PC-9 (cell line): ENCODE measurements at regions not wholly inside any gene's neighbourhood (a gene's known extent, or its start where the extent isn't known, plus 50 kb on each side); places are given as distances from the start of the nearest gene placed in this dataset.
"Not testable (repeated sequence)": the region's sequence is repeated elsewhere in the genome, so short reads cannot be mapped to it uniquely, and the experiment has no call there.

Source experiments
- BruUV-seq: library from RNA; stranded (reverse); fragments of 400-500 nt; replicated peaks from 2 replicates; lab custom pipeline; 2021; lab: Mats Ljungman, UMichigan
- CTCF ChIA-PET: fragments of 300-600 bp; sonication (Branson Sonifier 250); formaldehyde crosslinking; loops from one replicate; lab custom pipeline; 2022; ENCODE audit warnings: antibody characterized with exemption; lab: Charles Lee
- POLR2A ChIA-PET: fragments of 300-600 bp; sonication (Branson Sonifier 250); formaldehyde crosslinking; loops from one replicate; lab custom pipeline; 2022; ENCODE audit warnings: antibody characterized with exemption; ENCODE audit not compliant: unreplicated experiment; lab: Charles Lee
- DNase-seq, 2 experiments: peaks; one replicate each; pipeline versions ENCODE4 v3.0.0 to v3.0.0-alpha.2; 2015 to 2022; ENCODE audit warnings: mixed read lengths in 1 of 2
- H2AFZ ChIP-seq: fragments of 200-600 bp; sonication (generic); 2 replicates; pipeline ENCODE4 v1.8.1; 2017; ENCODE audit warnings: antibody characterized with exemption
- H3F3A ChIP-seq: fragments of 200-600 bp; sonication (generic); 2 replicates; pipeline ENCODE4 v1.8.1; 2017; ENCODE audit warnings: antibody characterized with exemption, mild to moderate bottlenecking, low read depth; ENCODE audit not compliant: insufficient read depth
- H3K27ac ChIP-seq: fragments of 200-600 bp; sonication (generic); 2 replicates; pipeline ENCODE4 v1.6.1; 2016; ENCODE audit warnings: mixed run types
- H3K27me3 ChIP-seq: fragments of 200-600 bp; sonication (generic); 2 replicates; pipeline ENCODE4 v1.6.1; 2016; ENCODE audit warnings: low read depth, mixed run types; ENCODE audit not compliant: insufficient read depth
- H3K36me3 ChIP-seq: fragments of 200-600 bp; sonication (generic); 2 replicates; pipeline ENCODE4 v1.6.1; 2016; ENCODE audit warnings: low read depth, mixed run types
- H3K4me1 ChIP-seq: fragments of 200-600 bp; sonication (generic); replicated peaks from 2 replicates; pipeline ENCODE4 v1.6.1; 2016; ENCODE audit warnings: mixed run types; ENCODE audit not compliant: insufficient read depth
- H3K4me2 ChIP-seq: fragments of 200-600 bp; sonication (generic); 2 replicates; pipeline ENCODE4 v1.6.1; 2017; ENCODE audit warnings: mixed run types
- H3K4me3 ChIP-seq: fragments of 200-600 bp; sonication (generic); 2 replicates; pipeline ENCODE4 v1.6.1; 2016; ENCODE audit warnings: mixed run types
- H3K79me2 ChIP-seq: fragments of 200-600 bp; sonication (generic); 2 replicates; pipeline ENCODE4 v1.6.1; 2017; ENCODE audit warnings: low read depth, mixed run types
- H3K9me2 ChIP-seq: fragments of 200-600 bp; sonication (generic); 2 replicates; pipeline ENCODE4 v1.8.1; 2017; ENCODE audit warnings: mild to moderate bottlenecking; ENCODE audit not compliant: insufficient read depth
- H3K9me3 ChIP-seq: fragments of 200-600 bp; sonication (generic); 2 replicates; pipeline ENCODE4 v1.8.1; 2016; ENCODE audit warnings: low read depth; ENCODE audit not compliant: insufficient read depth
- H4K20me1 ChIP-seq: fragments of 200-600 bp; sonication (generic); 2 replicates; pipeline ENCODE4 v1.8.1; 2017; ENCODE audit not compliant: insufficient read depth
- EZH2 ChIP-seq: fragments of 200-600 bp; sonication (generic); IDR thresholded peaks from 2 replicates; pipeline ENCODE4 v1.8.0; 2017; ENCODE audit warnings: antibody characterized with exemption, low read depth
- intact Hi-C: fragments of 100-400 bp; cut with micrococcal nuclease; formaldehyde crosslinking; loops from one replicate; pipeline ENCODE4 v1.10.0; 2022; ENCODE audit not compliant: unreplicated experiment
- TF ChIP-seq, protein P1 (sequence below): fragments of 200-600 bp; sonication (generic); conservative IDR thresholded peaks from 2 replicates; pipeline ENCODE4 v1.6.1; 2017; ENCODE audit warnings: mixed run types, antibody characterized with exemption, mild to moderate bottlenecking, moderate library complexity

DNA sequence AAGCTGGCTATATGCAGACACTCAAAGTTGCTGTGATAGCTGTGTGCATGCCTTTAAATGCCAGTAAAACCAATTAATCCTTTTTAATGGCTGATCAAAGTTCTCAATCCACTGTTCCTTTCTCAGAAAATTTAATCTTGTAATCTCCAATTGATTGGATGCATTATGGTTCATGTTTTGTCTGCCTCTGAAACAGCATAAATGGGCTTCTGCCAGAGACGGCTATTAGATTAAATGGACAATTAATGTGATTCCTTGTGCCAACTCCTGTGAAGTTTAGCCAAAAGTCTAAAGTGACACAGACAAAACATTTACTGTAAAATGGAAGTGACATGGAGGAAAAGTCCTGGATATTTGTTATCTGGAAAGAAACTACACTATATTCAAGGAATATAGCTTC lies 952.5 kb upstream of the FAT3 start:
- no peaks in the 10 kb centered on the region for H3K9me3 ChIP-seq
- H3K27ac ChIP-seq, result no peak overlapping the region
- H3K4me2 ChIP-seq, result no peak overlapping the region
- no peak for DNase-seq
- H3K9me2 ChIP-seq, result no peaks in the 10 kb centered on the region; the same call in 1 of the 2 replicates
- no peaks in the 10 kb centered on the region for H3K4me1 ChIP-seq
- no peak for TF ChIP-seq EZH2
- TF ChIP-seq, protein P1, sequence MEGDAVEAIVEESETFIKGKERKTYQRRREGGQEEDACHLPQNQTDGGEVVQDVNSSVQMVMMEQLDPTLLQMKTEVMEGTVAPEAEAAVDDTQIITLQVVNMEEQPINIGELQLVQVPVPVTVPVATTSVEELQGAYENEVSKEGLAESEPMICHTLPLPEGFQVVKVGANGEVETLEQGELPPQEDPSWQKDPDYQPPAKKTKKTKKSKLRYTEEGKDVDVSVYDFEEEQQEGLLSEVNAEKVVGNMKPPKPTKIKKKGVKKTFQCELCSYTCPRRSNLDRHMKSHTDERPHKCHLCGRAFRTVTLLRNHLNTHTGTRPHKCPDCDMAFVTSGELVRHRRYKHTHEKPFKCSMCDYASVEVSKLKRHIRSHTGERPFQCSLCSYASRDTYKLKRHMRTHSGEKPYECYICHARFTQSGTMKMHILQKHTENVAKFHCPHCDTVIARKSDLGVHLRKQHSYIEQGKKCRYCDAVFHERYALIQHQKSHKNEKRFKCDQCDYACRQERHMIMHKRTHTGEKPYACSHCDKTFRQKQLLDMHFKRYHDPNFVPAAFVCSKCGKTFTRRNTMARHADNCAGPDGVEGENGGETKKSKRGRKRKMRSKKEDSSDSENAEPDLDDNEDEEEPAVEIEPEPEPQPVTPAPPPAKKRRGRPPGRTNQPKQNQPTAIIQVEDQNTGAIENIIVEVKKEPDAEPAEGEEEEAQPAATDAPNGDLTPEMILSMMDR, result no peak
- no TSS peak for BruUV-seq
- H3K36me3 ChIP-seq, result no peaks in the 10 kb centered on the region
- no peak overlapping the region for H3K4me3 ChIP-seq
- H3K79me2 ChIP-seq, result no peaks in the 10 kb centered on the region
- H3F3A ChIP-seq, result no peaks in the 10 kb centered on the region
- ChIA-PET CTCF (no interaction called here), POLR2A (no interaction called here)
- intact Hi-C loops, result no loop called here
- H3K27me3 ChIP-seq, result no peaks in the 10 kb centered on the region
- no peak overlapping the region for H2AFZ ChIP-seq
- no peaks in the 10 kb centered on the region for H4K20me1 ChIP-seq

DNA sequence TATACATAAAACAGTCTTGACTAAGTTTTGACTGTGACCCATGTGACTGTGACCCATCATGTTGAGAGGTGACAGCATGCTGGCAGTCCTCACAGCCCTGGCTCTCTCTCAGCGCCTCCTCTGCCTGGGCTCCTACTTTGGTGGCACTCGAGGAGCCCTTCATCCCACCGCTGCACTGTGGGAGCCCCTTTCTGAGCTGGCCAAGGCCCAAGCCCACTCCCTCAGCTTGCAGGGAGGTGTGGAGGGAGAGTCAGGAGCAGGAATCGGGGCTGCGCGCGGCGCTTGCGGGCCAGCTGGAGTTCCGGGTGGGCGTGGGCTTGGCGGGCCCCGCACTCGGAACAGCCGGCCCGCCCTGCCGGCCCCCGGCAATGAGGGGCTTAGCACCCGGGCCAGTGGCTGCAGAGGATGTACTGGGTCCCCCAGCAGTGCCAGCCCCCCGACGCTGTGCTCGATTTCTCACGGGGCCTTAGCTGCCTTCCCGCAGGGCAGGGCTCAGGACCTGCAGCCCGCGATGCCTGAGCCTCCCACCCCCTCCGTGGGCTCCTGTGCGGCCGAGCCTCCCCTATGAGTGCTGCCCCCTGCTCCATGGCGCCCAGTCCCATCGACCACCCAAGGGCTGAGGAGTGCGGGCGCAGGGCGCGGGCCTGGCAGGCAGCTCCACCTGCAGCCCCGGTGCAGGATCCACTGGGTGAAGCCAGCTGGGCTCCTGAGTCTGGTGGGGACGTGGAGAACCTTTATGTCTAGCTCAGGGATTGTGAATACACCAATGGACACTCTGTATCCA lies 955.9 kb upstream of the FAT3 start:
- POLR2A ChIA-PET, H3K9me3 ChIP-seq, BruUV-seq: not testable (repeated sequence)

DNA sequence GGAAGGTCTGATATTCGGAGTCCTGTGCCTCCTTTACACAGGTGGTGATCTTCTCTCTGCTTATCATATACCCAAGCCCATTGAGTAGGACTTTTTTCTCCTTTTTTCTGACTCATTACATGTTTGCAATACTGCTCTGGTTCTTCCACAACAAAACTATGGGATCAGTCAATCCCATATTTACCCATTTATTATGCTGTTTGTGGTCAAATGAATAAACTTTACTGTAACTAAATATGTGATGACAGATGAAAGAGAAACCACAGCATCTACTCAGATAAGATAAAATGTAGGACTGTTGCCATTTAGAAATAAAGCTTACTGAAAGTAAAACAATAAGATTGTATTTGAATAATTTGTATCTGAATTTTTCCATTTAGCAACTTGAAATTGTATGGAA lies 958.7 kb upstream of the FAT3 start:
- CTCF ChIA-PET, result no interaction called here
- Histone ChIP-seq H3K36me3 (no peaks in the 10 kb centered on the region), H3K4me3 (no peak overlapping the region), H3K4me2 (no peak overlapping the region), H3K79me2 (no peaks in the 10 kb centered on the region), H3K4me1 (no peaks in the 10 kb centered on the region), H2AFZ (no peak overlapping the region), H3K27ac (no peak overlapping the region), H3K9me2 (no peaks in the 10 kb centered on the region), H3F3A (no peaks in the 10 kb centered on the region), H3K27me3 (no peaks in the 10 kb centered on the region), H3K9me3 (no peaks in the 10 kb centered on the region), H4K20me1 (no peaks in the 10 kb centered on the region)
- TF ChIP-seq, protein P1, result no peak
- TF ChIP-seq EZH2, result no peak
- BruUV-seq, result no TSS peak
- DNase-seq, result no peak
- POLR2A ChIA-PET, result no interaction called here
- intact Hi-C loops, result no loop called here

More for the DNA sequence above, 955.9 kb upstream of the FAT3 start:
- H3K4me1 ChIP-seq, CTCF ChIA-PET, H3K4me2 ChIP-seq, H3F3A ChIP-seq, H3K27ac ChIP-seq, H3K79me2 ChIP-seq, H4K20me1 ChIP-seq, H3K36me3 ChIP-seq, H2AFZ ChIP-seq, DNase-seq, H3K27me3 ChIP-seq, H3K9me2 ChIP-seq, intact Hi-C loops, H3K4me3 ChIP-seq: not testable (repeated sequence)

DNA sequence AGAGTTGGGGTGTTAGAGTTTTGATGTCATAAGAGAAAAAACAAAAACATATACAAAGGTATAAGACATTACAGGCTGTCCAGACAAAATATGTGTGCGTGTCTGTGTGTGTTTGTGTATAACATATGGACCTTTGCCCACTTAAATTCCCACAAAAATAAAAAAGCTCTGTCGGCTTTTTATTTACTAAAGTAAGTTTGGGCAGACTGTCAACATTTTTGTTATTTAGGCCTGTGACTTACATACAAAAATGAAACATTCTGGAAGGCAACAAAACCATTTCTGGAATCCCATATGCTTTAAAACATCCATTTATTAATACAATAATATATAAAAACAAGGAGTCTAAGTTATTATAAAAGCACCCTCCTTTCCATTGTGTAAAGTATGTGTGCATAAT lies 960.1 kb upstream of the FAT3 start:
- Histone ChIP-seq H3F3A (no peaks in the 10 kb centered on the region), H3K4me1 (no peaks in the 10 kb centered on the region), H3K9me3 (no peaks in the 10 kb centered on the region), H4K20me1 (no peaks in the 10 kb centered on the region), H3K4me2 (no peak overlapping the region), H3K4me3 (no peak overlapping the region), H2AFZ (no peak overlapping the region), H3K27ac (no peak overlapping the region), H3K27me3 (no peaks in the 10 kb centered on the region), H3K79me2 (no peaks in the 10 kb centered on the region), H3K9me2 (no peaks in the 10 kb centered on the region), H3K36me3 (no peaks in the 10 kb centered on the region)
- BruUV-seq, result no TSS peak
- no peak for TF ChIP-seq EZH2
- TF ChIP-seq, protein P1, result no peak
- ChIA-PET CTCF (no interaction called here), POLR2A (no interaction called here)
- intact Hi-C loops, result no loop called here
- DNase-seq, result no peak
